A673 (cell line): ENCODE measurements at regions not wholly inside any gene's neighbourhood (a gene's known extent, or its start where the extent isn't known, plus 50 kb on each side); places are given as distances from the start of the nearest gene placed in this dataset.

ENCODE experiments used
- BruUV-seq: library from RNA; stranded (reverse); fragments of 400-500 nt; replicated peaks from 2 replicates; lab custom pipeline; 2021; lab: Mats Ljungman, UMichigan
- CTCF ChIA-PET: fragments of 300-600 bp; sonication (Branson Sonifier 250); formaldehyde crosslinking; loops from one replicate; lab custom pipeline; 2022; ENCODE audit warnings: antibody characterized with exemption; lab: Charles Lee
- POLR2A ChIA-PET: fragments of 300-600 bp; sonication (Branson Sonifier 250); formaldehyde crosslinking; loops from one replicate; lab custom pipeline; 2022; ENCODE audit warnings: antibody characterized with exemption; ENCODE audit not compliant: low non-redundant PET; lab: Charles Lee
- DNase-seq: peaks from one replicate; pipeline ENCODE4 v3.0.0-alpha.2; 2015; ENCODE audit warnings: low spot score
- H3K27ac ChIP-seq: fragments of 200-600 bp; sonication (generic); 2 replicates; pipeline ENCODE4 v1.5.1; 2016; ENCODE audit warnings: mixed run types, low read depth, mild to moderate bottlenecking, mixed read lengths, antibody characterized with exemption, low read length; ENCODE audit not compliant: poor library complexity, severe bottlenecking
- H3K27me3 ChIP-seq: fragments of 200-600 bp; sonication (generic); replicated peaks from 2 replicates; pipeline ENCODE4 v1.6.1; 2017; ENCODE audit warnings: mixed run types, low read depth, mild to moderate bottlenecking, mixed read lengths, antibody characterized with exemption, low read length; ENCODE audit not compliant: insufficient read depth, poor library complexity
- H3K36me3 ChIP-seq: fragments of 200-600 bp; sonication (generic); 2 replicates; pipeline ENCODE4 v1.6.1; 2016; ENCODE audit warnings: mixed run types, mild to moderate bottlenecking, mixed read lengths, antibody characterized with exemption, low read length; ENCODE audit not compliant: insufficient read depth, poor library complexity, severe bottlenecking
- H3K4me1 ChIP-seq: fragments of 200-600 bp; sonication (generic); 2 replicates; pipeline ENCODE4 v1.6.1; 2017; ENCODE audit warnings: mixed run types, mild to moderate bottlenecking, mixed read lengths, antibody characterized with exemption, low read length; ENCODE audit not compliant: insufficient read depth, poor library complexity, severe bottlenecking
- H3K4me3 ChIP-seq: fragments of 200-600 bp; sonication (generic); 2 replicates; pipeline ENCODE4 v1.5.1; 2016; ENCODE audit warnings: low read depth, mixed run types, mild to moderate bottlenecking, mixed read lengths, low read length; ENCODE audit not compliant: poor library complexity, severe bottlenecking
- H3K9me3 ChIP-seq: fragments of 200-600 bp; sonication (generic); 2 replicates; pipeline ENCODE4 v1.6.1; 2016; ENCODE audit warnings: mixed run types, low read depth, mild to moderate bottlenecking, mixed read lengths, antibody characterized with exemption, low read length; ENCODE audit not compliant: poor library complexity, severe bottlenecking
- EZH2 ChIP-seq: fragments of 200-600 bp; sonication (generic); IDR thresholded peaks from 2 replicates; pipeline ENCODE4 v1.6.1; 2017; ENCODE audit warnings: borderline replicate concordance, low read depth, mild to moderate bottlenecking, mixed read lengths, antibody characterized with exemption, low read length; ENCODE audit not compliant: poor library complexity, severe bottlenecking
- intact Hi-C: fragments of 100-400 bp; cut with micrococcal nuclease; formaldehyde crosslinking; loops from one replicate; pipeline ENCODE4 v1.10.0; 2022; ENCODE audit not compliant: unreplicated experiment
- TF ChIP-seq, protein P1 (sequence below): fragments of 300-800, 200-600 bp; sonication (generic); conservative IDR thresholded peaks from 2 replicates; pipeline ENCODE4 v1.5.1; 2017; ENCODE audit warnings: low read depth, mild to moderate bottlenecking, antibody characterized with exemption, low read length, moderate library complexity, mixed read lengths

DNA sequence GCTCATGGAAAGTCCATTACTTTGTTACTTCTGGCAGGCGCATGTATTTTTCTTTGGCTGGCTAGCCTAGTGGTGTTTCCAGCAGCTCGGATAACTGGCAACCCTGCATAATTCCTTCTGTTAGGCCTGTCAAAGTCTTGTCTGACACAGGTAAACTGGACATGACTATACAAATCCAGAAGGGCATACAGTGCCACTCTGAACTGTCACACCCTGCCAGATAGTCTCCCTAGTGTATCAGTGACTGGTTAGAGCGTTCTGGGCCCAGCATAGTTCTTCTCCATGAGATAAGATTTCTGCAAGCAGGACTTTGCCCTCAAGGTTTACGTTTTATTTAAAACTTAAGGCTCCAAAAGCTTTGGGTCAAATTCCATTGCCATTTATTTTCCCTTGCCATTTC, 177.7 kb upstream of the GORAB start:
- no peak overlapping the region for H3K4me3 ChIP-seq
- peaks cover 6% of the 10 kb centered on the region for H3K4me1 ChIP-seq
- CTCF ChIA-PET, result no interaction called here
- DNase-seq, result no peak
- TF ChIP-seq EZH2, result no peak
- TF ChIP-seq, protein P1, sequence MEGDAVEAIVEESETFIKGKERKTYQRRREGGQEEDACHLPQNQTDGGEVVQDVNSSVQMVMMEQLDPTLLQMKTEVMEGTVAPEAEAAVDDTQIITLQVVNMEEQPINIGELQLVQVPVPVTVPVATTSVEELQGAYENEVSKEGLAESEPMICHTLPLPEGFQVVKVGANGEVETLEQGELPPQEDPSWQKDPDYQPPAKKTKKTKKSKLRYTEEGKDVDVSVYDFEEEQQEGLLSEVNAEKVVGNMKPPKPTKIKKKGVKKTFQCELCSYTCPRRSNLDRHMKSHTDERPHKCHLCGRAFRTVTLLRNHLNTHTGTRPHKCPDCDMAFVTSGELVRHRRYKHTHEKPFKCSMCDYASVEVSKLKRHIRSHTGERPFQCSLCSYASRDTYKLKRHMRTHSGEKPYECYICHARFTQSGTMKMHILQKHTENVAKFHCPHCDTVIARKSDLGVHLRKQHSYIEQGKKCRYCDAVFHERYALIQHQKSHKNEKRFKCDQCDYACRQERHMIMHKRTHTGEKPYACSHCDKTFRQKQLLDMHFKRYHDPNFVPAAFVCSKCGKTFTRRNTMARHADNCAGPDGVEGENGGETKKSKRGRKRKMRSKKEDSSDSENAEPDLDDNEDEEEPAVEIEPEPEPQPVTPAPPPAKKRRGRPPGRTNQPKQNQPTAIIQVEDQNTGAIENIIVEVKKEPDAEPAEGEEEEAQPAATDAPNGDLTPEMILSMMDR, result no peak
- no peak overlapping the region for H3K27ac ChIP-seq
- no peaks in the 10 kb centered on the region for H3K9me3 ChIP-seq
- BruUV-seq, result no TSS peak
- H3K36me3 ChIP-seq, result no peaks in the 10 kb centered on the region
- H3K27me3 ChIP-seq, result no peaks in the 10 kb centered on the region
- intact Hi-C loops, result no loop called here
- POLR2A ChIA-PET, result no interaction called here

- Histone ChIP-seq H3K4me3 (no peak overlapping the region), H3K4me1 (peaks cover 6% of the 10 kb centered on the region), H3K9me3 (no peaks in the 10 kb centered on the region), H3K27me3 (no peaks in the 10 kb centered on the region), H3K27ac (no peak overlapping the region), H3K36me3 (no peaks in the 10 kb centered on the region)
- ChIA-PET POLR2A (no interaction called here), CTCF (no interaction called here)
- intact Hi-C loops, result no loop called here
- TF ChIP-seq, protein P1, result no peak
- TF ChIP-seq EZH2, result no peak
- no peak for DNase-seq
- no TSS peak for BruUV-seq
Measured at GRCh38 chr1:170354690-170355089, 177.3 kb upstream of the GORAB start.

- POLR2A ChIA-PET, result no interaction called here
- Histone ChIP-seq H3K27me3 (no peaks in the 10 kb centered on the region), H3K4me1 (peaks cover under 1% of the 10 kb centered on the region), H3K27ac (no peak overlapping the region), H3K4me3 (no peak overlapping the region), H3K9me3 (no peaks in the 10 kb centered on the region), H3K36me3 (no peaks in the 10 kb centered on the region)
- no TSS peak for BruUV-seq
- TF ChIP-seq, protein P1, result no peak
- no peak for TF ChIP-seq EZH2
- CTCF ChIA-PET, result no interaction called here
- no peak for DNase-seq
- intact Hi-C loops, result no loop called here
Measured at GRCh38 chr1:170355267-170355801, 176.6 kb upstream of the GORAB start.
